ENCODE measurements at regions not wholly inside any gene's neighbourhood (a gene's known extent, or its start where the extent isn't known, plus 50 kb on each side); places are given as distances from the start of the nearest gene placed in this dataset.

DNA sequence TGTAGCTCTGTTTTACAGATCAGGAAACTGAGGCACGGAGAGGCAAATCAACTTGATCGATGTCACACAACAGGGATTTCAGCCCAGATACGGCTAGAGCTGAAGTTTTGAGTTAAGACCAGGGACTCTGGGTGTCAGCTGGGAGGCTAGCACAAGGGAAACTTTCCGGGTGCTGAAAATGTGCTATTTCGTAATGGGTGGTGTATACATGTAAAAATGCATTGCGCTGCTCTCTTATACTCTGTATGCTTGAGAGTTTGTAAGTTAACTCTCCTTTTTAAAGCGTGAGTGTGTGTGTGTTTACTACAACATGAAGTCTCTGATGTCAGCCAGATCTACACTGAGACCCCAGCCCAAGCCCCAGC, 227.6 kb downstream of the MN1 start:
- H3K9ac ChIP-seq, result no peak overlapping the region
- no peak overlapping the region for H3K4me2 ChIP-seq (ENCODE audit: low read length)
- H3K4me1 ChIP-seq, result no peaks in the 10 kb centered on the region
- H3K79me2 ChIP-seq, result no peaks in the 10 kb centered on the region
- TF ChIP-seq, protein P1, sequence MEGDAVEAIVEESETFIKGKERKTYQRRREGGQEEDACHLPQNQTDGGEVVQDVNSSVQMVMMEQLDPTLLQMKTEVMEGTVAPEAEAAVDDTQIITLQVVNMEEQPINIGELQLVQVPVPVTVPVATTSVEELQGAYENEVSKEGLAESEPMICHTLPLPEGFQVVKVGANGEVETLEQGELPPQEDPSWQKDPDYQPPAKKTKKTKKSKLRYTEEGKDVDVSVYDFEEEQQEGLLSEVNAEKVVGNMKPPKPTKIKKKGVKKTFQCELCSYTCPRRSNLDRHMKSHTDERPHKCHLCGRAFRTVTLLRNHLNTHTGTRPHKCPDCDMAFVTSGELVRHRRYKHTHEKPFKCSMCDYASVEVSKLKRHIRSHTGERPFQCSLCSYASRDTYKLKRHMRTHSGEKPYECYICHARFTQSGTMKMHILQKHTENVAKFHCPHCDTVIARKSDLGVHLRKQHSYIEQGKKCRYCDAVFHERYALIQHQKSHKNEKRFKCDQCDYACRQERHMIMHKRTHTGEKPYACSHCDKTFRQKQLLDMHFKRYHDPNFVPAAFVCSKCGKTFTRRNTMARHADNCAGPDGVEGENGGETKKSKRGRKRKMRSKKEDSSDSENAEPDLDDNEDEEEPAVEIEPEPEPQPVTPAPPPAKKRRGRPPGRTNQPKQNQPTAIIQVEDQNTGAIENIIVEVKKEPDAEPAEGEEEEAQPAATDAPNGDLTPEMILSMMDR (IDR thresholded peaks at IDR 0.05), result no peak
- H3K36me3 ChIP-seq (ENCODE audit: control insufficient read depth, insufficient read depth, low read length), result no peaks in the 10 kb centered on the region
- H2AFZ ChIP-seq, result no peak overlapping the region
- no peak overlapping the region for H3K4me3 ChIP-seq (ENCODE audit: low read depth, low read length)
- H3K9me3 ChIP-seq (ENCODE audit: control insufficient read depth, low read length), result no peaks in the 10 kb centered on the region
- H3K27me3 ChIP-seq (ENCODE audit: control insufficient read depth, insufficient read depth, low read length), result peaks cover 3% of the 10 kb centered on the region
- H3K27ac ChIP-seq, result no peak overlapping the region

DNA sequence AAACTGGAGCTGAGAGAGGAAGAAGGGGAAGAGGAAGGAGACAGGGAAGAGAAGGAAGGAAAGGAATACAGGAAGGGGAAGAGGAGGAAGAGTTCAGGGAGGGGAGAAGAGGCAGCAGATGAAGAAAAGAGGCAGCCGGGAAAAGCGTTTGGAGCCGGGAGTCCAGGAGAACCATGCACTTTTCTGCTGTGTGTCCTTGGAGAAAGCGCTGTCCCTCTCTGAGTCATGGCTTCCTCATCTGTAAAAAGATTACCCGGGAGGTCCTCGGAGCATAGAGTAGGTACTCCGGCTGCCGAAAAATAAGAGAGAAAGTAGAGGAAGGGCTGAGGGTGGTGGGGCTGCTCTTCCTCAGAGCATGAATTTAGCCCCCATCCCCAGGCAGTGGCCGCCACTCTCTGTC, 226.9 kb downstream of the MN1 start:
- Histone ChIP-seq H3K4me3 (ENCODE audit: low read depth, low read length) (no peak overlapping the region), H3K9me3 (ENCODE audit: control insufficient read depth, low read length) (no peaks in the 10 kb centered on the region), H3K4me1 (no peaks in the 10 kb centered on the region), H3K27me3 (ENCODE audit: control insufficient read depth, insufficient read depth, low read length) (peaks cover 3% of the 10 kb centered on the region), H3K4me2 (ENCODE audit: low read length) (no peak overlapping the region), H2AFZ (no peak overlapping the region), H3K79me2 (no peaks in the 10 kb centered on the region), H3K36me3 (ENCODE audit: control insufficient read depth, insufficient read depth, low read length) (no peaks in the 10 kb centered on the region), H3K9ac (no peak overlapping the region), H3K27ac (no peak overlapping the region)
- TF ChIP-seq, protein P1 (IDR thresholded peaks at IDR 0.05), result no peak

DNA sequence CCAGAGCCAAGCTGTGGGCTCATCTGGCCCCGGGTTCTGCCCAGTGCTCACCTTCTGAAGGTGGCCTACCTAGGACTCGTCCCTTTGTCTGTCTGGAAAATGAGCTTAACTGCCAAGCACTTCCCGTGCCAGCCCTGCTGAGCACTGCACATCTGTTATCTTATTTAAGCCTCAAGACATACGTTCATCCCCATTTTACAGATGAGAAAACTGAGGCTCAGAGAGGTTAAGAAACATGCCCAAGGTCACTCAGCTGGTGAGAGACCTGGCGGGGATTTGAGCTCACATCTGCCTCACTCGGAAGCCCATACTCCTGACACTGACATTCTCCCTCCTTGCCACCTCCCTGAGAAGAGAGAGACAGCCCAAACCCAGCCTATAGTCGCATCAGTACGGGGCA, 226.2 kb downstream of the MN1 start:
- TF ChIP-seq, protein P1 (IDR thresholded peaks at IDR 0.05), result no peak
- Histone ChIP-seq H3K4me3 (ENCODE audit: low read depth, low read length) (no peak overlapping the region), H3K27ac (no peak overlapping the region), H3K4me2 (ENCODE audit: low read length) (no peak overlapping the region), H3K9ac (no peak overlapping the region), H3K36me3 (ENCODE audit: control insufficient read depth, insufficient read depth, low read length) (no peaks in the 10 kb centered on the region), H3K4me1 (no peaks in the 10 kb centered on the region), H3K79me2 (no peaks in the 10 kb centered on the region), H3K27me3 (ENCODE audit: control insufficient read depth, insufficient read depth, low read length) (peaks cover 3% of the 10 kb centered on the region), H3K9me3 (ENCODE audit: control insufficient read depth, low read length) (no peaks in the 10 kb centered on the region), H2AFZ (no peak overlapping the region)

DNA sequence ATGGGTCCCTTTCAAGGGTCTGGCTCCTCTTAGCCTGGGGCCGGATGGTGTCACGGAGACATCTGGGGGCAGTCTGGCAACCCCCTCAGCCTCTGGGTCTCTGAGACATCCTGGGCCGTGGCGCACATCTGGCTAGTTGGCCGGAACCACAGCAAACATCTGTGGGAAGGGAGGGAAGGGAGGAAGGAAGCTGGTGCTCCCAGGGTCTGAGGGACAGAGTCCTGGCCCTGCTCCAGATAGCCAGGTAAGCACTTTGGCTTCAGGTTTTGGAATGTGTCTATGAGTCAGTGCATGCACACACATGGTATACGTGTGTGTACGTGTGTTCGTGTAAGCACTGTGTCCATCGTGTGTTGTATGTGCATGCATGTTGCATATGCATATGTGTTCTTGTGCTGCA, 225.1 kb downstream of the MN1 start:
- H3K4me1 ChIP-seq, result no peaks in the 10 kb centered on the region
- no peaks in the 10 kb centered on the region for H3K79me2 ChIP-seq

More for the DNA sequence above, 225.1 kb downstream of the MN1 start:
- no peak overlapping the region for H3K4me3 ChIP-seq (ENCODE audit: low read depth, low read length)
- no peak overlapping the region for H2AFZ ChIP-seq
- no peaks in the 10 kb centered on the region for H3K9me3 ChIP-seq (ENCODE audit: control insufficient read depth, low read length)
- no peak overlapping the region for H3K9ac ChIP-seq
- no peak overlapping the region for H3K4me2 ChIP-seq (ENCODE audit: low read length)
- H3K27ac ChIP-seq, result no peak overlapping the region
- TF ChIP-seq, protein P1 (IDR thresholded peaks at IDR 0.05), result no peak
- no peaks in the 10 kb centered on the region for H3K36me3 ChIP-seq (ENCODE audit: control insufficient read depth, insufficient read depth, low read length)
- H3K27me3 ChIP-seq (ENCODE audit: control insufficient read depth, insufficient read depth, low read length), result peaks cover 3% of the 10 kb centered on the region
